GM19395 (cell line): ENCODE measurements at regions not wholly inside any gene's neighbourhood (a gene's known extent, or its start where the extent isn't known, plus 50 kb on each side); places are given as distances from the start of the nearest gene placed in this dataset.
"Not testable (repeated sequence)": the region's sequence is repeated elsewhere in the genome, so short reads cannot be mapped to it uniquely, and the experiment has no call there.

Source experiments
- ATAC-seq: cut with Tn5 transposase; IDR thresholded peaks from one replicate; pipeline ENCODE4 v1.9.1; 2021; ENCODE audit warnings: mild to moderate bottlenecking, moderate library complexity; ENCODE audit not compliant: unreplicated experiment

DNA sequence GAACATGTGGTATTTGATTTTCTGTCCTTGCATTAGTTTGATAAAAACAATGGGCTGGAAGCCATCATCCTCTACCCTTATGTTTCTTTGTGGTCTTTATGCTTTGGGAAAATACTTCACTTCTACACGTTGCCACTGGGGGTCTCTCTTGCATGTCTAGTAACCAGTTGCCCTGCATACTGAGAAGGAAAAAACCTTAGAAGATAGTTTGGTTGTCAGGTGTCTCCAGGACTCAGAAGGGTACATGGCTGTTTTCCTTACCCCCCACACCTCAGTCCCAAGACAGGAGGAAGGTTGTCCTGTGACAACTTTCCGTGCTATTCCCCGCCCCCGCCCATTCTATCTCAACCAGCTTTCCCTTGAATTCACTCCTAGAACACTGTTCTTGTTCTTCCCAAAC lies 62.1 kb upstream of the LANCL3 start:
- ATAC-seq = peak; percentile 75

DNA sequence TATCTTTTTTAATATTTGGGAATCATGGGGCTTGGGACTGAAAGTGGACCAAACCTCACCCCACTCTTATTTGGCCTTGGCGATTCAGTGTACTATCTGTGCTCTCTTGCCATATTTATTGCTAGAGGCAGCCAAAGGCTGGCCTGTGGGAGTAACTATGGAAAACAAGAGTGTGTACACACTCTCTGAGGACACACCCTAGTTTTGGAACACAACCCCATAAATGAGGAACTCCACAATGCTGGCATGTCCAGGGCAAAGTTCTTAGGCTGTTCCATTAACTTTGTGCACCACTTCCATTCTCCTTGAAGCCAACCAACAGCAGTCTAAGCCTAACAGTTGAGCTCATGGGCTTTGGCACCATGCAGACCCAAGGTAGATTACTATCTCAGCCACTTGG lies 54.9 kb upstream of the LANCL3 start:
- ATAC-seq = not testable (repeated sequence)

DNA sequence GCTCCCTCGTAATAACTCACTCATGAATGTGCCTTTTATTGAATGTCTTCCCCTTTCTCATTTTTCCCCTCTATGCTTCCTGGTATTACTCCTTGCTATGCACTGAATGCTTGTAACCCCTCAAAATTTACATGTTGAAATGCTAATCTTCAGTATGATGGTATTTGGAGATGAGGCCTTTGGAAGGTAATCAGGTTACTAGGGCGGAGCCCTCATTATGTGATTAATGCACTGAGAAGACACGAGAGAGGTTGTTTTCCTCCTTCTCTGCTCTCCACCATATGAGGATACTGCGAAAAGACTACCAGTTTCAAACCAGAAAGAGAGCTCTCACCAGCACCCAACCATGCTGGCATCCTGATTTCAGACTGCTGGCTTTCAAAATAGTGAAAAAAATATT lies 52.2 kb upstream of the LANCL3 start:
- not testable (repeated sequence) for ATAC-seq

DNA sequence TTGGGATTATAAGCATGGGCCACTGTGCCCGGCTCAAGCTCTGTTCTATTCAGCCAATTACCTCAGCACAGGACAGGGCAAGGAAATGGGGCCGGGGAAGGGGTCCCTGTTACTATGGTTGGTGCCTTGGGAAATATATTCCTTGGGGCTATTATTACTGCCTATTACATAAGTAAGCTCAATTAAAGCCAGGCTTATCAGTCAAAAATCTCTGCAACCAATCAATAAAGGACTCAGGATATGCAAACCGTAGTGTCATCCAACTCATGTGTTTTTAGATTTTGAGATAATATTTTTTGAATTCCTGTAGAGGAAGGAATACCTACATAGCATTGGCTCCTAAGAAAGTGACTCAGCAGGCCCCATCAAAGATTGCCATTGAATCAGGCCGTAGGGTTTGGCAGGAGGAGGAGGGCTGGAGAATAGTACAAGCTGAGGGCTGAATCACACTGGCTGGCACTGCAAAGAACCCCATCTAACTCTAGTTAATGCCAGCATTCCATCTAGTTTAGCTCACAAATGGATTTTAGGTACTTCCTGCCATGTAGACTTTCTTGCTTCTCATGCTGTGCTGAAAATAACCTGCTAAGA lies 50.5 kb upstream of the LANCL3 start:
- ATAC-seq = not testable (repeated sequence)
